GM23338 (cell line): ENCODE measurements at regions not wholly inside any gene's neighbourhood (a gene's known extent, or its start where the extent isn't known, plus 50 kb on each side); places are given as distances from the start of the nearest gene placed in this dataset.

ENCODE experiments used
- ATAC-seq: fragments of 200-7000 bp; cut with Tn5 transposase; 3 replicates; pipeline ENCODE4 v1.9.1; 2020
- DNase-seq: peaks from one replicate; pipeline ENCODE4 v3.0.0-alpha.2; 2015; ENCODE audit warnings: low spot score
- H2AFZ ChIP-seq: fragments of 200-600 bp; sonication (generic); 2 replicates; pipeline ENCODE4 v1.8.0; 2016; ENCODE audit warnings: antibody characterized with exemption, mild to moderate bottlenecking, moderate library complexity
- H3F3A ChIP-seq: fragments of 200-600 bp; sonication (generic); replicated peaks from 2 replicates; pipeline ENCODE4 v1.8.0; 2017; ENCODE audit warnings: antibody characterized with exemption, mixed run types, low read depth
- H3K27ac ChIP-seq: fragments of 200-600 bp; sonication (generic); 2 replicates; pipeline ENCODE4 v1.6.1; 2016; ENCODE audit warnings: low read depth
- H3K27me3 ChIP-seq: fragments of 200-600 bp; sonication (generic); 2 replicates; pipeline ENCODE4 v1.8.0; 2016; ENCODE audit warnings: mild to moderate bottlenecking, mixed run types, moderate library complexity; ENCODE audit not compliant: insufficient read depth
- H3K36me3 ChIP-seq: fragments of 200-600 bp; sonication (generic); 2 replicates; pipeline ENCODE4 v1.8.0; 2016; ENCODE audit warnings: mild to moderate bottlenecking; ENCODE audit not compliant: insufficient read depth
- H3K4me1 ChIP-seq: fragments of 200-600 bp; sonication (generic); 2 replicates; pipeline ENCODE4 v1.8.0; 2016; ENCODE audit warnings: mild to moderate bottlenecking, moderate library complexity; ENCODE audit not compliant: insufficient read depth
- H3K4me2 ChIP-seq: fragments of 200-600 bp; sonication (generic); 2 replicates; pipeline ENCODE4 v1.7.1; 2017; ENCODE audit warnings: mixed run types
- H3K4me3 ChIP-seq: fragments of 200-600 bp; sonication (generic); 2 replicates; pipeline ENCODE4 v1.6.1; 2016; ENCODE audit warnings: mixed run types
- H3K79me2 ChIP-seq: fragments of 200-600 bp; sonication (generic); replicated peaks from 2 replicates; pipeline ENCODE4 v1.8.0; 2017; ENCODE audit warnings: mild to moderate bottlenecking; ENCODE audit not compliant: insufficient read depth
- H3K9me2 ChIP-seq: fragments of 200-600 bp; sonication (generic); 2 replicates; pipeline ENCODE4 v1.8.0; 2017; ENCODE audit not compliant: insufficient read depth
- H4K20me1 ChIP-seq: fragments of 200-600 bp; sonication (generic); replicated peaks from 2 replicates; pipeline ENCODE4 v1.8.0; 2017; ENCODE audit warnings: mild to moderate bottlenecking; ENCODE audit not compliant: insufficient read depth
- H3K27ac Mint-ChIP-seq: 2 replicates; pipeline ENCODE4 v1.8.0; 2020; ENCODE audit warnings: inconsistent platforms, mild to moderate bottlenecking, moderate library complexity, mixed read lengths
- H3K27me3 Mint-ChIP-seq: 3 replicates; pipeline ENCODE4 v1.8.0; 2022; ENCODE audit warnings: low read depth, mild to moderate bottlenecking, moderate library complexity, mixed read lengths, inconsistent platforms; ENCODE audit not compliant: insufficient read depth, poor library complexity
- H3K36me3 Mint-ChIP-seq: 3 replicates; pipeline ENCODE4 v1.8.0; 2021; ENCODE audit warnings: low read depth, mild to moderate bottlenecking, inconsistent platforms, moderate library complexity, mixed read lengths
- H3K4me1 Mint-ChIP-seq: 3 replicates; pipeline ENCODE4 v1.8.0; 2020; ENCODE audit warnings: mild to moderate bottlenecking, inconsistent platforms, mixed read lengths
- H3K4me3 Mint-ChIP-seq: 3 replicates; pipeline ENCODE4 v1.8.0; 2021; ENCODE audit warnings: moderate library complexity, mild to moderate bottlenecking, inconsistent platforms, mixed read lengths
- H3K9me3 Mint-ChIP-seq: 3 replicates; pipeline ENCODE4 v1.8.0; 2020; ENCODE audit warnings: moderate library complexity, mild to moderate bottlenecking, inconsistent platforms, mixed read lengths
- CREB1 ChIP-seq: fragments of 250-450 bp; sonication (Bioruptor Pico); IDR thresholded peaks from 2 replicates; pipeline ENCODE4 v1.5.0; 2020; ENCODE audit warnings: low read depth, mild to moderate bottlenecking, moderate library complexity
- EZH2 ChIP-seq: fragments of 200-600 bp; sonication (generic); IDR thresholded peaks from one replicate; pipeline ENCODE4 v1.8.0; 2017; ENCODE audit warnings: antibody characterized with exemption, mild to moderate bottlenecking, low read depth; ENCODE audit not compliant: unreplicated experiment
- EZH2phosphoT487 ChIP-seq: fragments of 200-600 bp; sonication (generic); IDR thresholded peaks from one replicate; pipeline ENCODE4 v1.8.1; 2018; ENCODE audit warnings: antibody characterized with exemption; ENCODE audit not compliant: unreplicated experiment
- JUNB ChIP-seq: IDR thresholded peaks from one replicate; pipeline ENCODE4 v1.6.1; 2016; ENCODE audit warnings: antibody characterized with exemption; ENCODE audit not compliant: unreplicated experiment
- NANOG ChIP-seq: IDR thresholded peaks from 2 replicates; pipeline ENCODE4 v1.6.1; 2016; ENCODE audit warnings: antibody characterized with exemption, borderline replicate concordance
- POLR2AphosphoS5 ChIP-seq: IDR thresholded peaks from 2 replicates; pipeline ENCODE4 v1.6.1; 2016; ENCODE audit warnings: antibody characterized with exemption, low read depth
- REST ChIP-seq: IDR thresholded peaks from one replicate; pipeline ENCODE4 v1.6.1; 2018; ENCODE audit warnings: antibody characterized with exemption; ENCODE audit not compliant: unreplicated experiment
- STAT1 ChIP-seq: IDR thresholded peaks from one replicate; pipeline ENCODE4 v1.6.1; 2016; ENCODE audit warnings: antibody characterized with exemption; ENCODE audit not compliant: unreplicated experiment
- ZNF114 ChIP-seq: fragments of 250-450 bp; sonication (Bioruptor Pico); IDR thresholded peaks from 2 replicates; pipeline ENCODE4 v1.5.0; 2020; ENCODE audit warnings: mild to moderate bottlenecking, moderate library complexity
- ZNF331 ChIP-seq: fragments of 250-450 bp; sonication (Bioruptor Pico); IDR thresholded peaks from 2 replicates; pipeline ENCODE4 v1.5.0; 2020; ENCODE audit warnings: low read depth, mild to moderate bottlenecking, moderate library complexity
- ZNF462 ChIP-seq: fragments of 250-450 bp; sonication (Bioruptor Pico); IDR thresholded peaks from 2 replicates; pipeline ENCODE4 v1.5.0; 2020; ENCODE audit warnings: mild to moderate bottlenecking, moderate library complexity
- TF ChIP-seq, protein P1 (sequence below): IDR thresholded peaks from 2 replicates; pipeline ENCODE4 v1.6.1; 2016; ENCODE audit warnings: antibody characterized with exemption
- TF ChIP-seq, protein P2 (sequence below), 2 experiments: fragments of 200-600 bp in 1 of 2; sonication (generic) in 1 of 2; conservative IDR thresholded peaks; 2 replicates each; pipeline versions ENCODE4 v1.5.1 to v1.6.1; 2016 to 2017; ENCODE audit warnings: antibody characterized with exemption in 2 of 2, low read depth in 2 of 2, mild to moderate bottlenecking in 2 of 2, moderate library complexity in 1 of 2

DNA sequence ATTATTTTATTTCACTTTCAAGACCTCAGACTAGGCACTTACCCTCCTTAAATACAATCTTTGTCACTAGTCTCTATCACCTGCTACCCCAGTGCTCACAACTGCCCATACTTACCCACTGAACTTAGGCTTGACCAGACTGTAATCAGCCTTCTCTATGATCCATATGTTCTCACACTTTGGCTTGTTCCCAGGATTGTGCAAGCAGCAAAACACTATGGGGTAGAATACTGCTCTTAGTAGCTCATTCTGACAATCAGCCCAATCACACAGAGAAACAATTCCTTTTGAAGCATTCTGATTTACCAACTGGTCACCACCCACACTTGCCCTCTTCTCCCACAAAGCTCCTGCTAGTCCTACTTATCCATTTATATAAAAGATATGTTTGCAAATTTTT, 878.3 kb downstream of the FSTL5 start:
- Histone ChIP-seq H4K20me1 (no peaks in the 10 kb centered on the region), H2AFZ (0 out of 2 replicates have a peak overlapping the region, but pooled peaks have one; percentile 43), H3F3A (no peaks in the 10 kb centered on the region), H3K9me2 (no peaks in the 10 kb centered on the region), H3K27me3 (no peaks in the 10 kb centered on the region), H3K79me2 (no peaks in the 10 kb centered on the region), H3K4me3 (no peak overlapping the region), H3K36me3 (no peaks in the 10 kb centered on the region), H3K4me2 (no peak overlapping the region), H3K4me1 (no peaks in the 10 kb centered on the region), H3K27ac (no peak overlapping the region)
- no peak for ATAC-seq
- DNase-seq = no peak
- H3K27ac Mint-ChIP-seq = no peak overlapping the region
- H3K36me3 Mint-ChIP-seq = peaks cover 12% of the 10 kb centered on the region; the same call in 2 of the 3 replicates
- H3K27me3 Mint-ChIP-seq = peaks cover 2% of the 10 kb centered on the region
- peaks cover 19% of the 10 kb centered on the region for H3K9me3 Mint-ChIP-seq
- H3K4me1 Mint-ChIP-seq = no peaks in the 10 kb centered on the region
- H3K4me3 Mint-ChIP-seq = no peak overlapping the region
- TF ChIP-seq REST = no peak
- TF ChIP-seq JUNB = no peak
- TF ChIP-seq, protein P1, sequence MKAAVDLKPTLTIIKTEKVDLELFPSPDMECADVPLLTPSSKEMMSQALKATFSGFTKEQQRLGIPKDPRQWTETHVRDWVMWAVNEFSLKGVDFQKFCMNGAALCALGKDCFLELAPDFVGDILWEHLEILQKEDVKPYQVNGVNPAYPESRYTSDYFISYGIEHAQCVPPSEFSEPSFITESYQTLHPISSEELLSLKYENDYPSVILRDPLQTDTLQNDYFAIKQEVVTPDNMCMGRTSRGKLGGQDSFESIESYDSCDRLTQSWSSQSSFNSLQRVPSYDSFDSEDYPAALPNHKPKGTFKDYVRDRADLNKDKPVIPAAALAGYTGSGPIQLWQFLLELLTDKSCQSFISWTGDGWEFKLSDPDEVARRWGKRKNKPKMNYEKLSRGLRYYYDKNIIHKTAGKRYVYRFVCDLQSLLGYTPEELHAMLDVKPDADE = no peak
- TF ChIP-seq CREB1 (CRISPR knock-in tag) = no peak
- TF ChIP-seq, protein P2, sequence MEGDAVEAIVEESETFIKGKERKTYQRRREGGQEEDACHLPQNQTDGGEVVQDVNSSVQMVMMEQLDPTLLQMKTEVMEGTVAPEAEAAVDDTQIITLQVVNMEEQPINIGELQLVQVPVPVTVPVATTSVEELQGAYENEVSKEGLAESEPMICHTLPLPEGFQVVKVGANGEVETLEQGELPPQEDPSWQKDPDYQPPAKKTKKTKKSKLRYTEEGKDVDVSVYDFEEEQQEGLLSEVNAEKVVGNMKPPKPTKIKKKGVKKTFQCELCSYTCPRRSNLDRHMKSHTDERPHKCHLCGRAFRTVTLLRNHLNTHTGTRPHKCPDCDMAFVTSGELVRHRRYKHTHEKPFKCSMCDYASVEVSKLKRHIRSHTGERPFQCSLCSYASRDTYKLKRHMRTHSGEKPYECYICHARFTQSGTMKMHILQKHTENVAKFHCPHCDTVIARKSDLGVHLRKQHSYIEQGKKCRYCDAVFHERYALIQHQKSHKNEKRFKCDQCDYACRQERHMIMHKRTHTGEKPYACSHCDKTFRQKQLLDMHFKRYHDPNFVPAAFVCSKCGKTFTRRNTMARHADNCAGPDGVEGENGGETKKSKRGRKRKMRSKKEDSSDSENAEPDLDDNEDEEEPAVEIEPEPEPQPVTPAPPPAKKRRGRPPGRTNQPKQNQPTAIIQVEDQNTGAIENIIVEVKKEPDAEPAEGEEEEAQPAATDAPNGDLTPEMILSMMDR (conservative IDR thresholded peaks at IDR 0.05; ENCODE audit: low read depth in 2 of 2) = no peak
- TF ChIP-seq ZNF462 (CRISPR knock-in tag) = no peak
- TF ChIP-seq NANOG = no peak
- no peak for TF ChIP-seq STAT1
- no peak for TF ChIP-seq EZH2phosphoT487
- no peak for TF ChIP-seq EZH2
- TF ChIP-seq ZNF114 = no peak
- no peak for TF ChIP-seq ZNF331
- no peak for TF ChIP-seq POLR2AphosphoS5
